SK-N-SH treated with all-trans-retinoic acid at 6 μM for 48 hours (cell line): ENCODE measurements at regions not wholly inside any gene's neighbourhood (a gene's known extent, or its start where the extent isn't known, plus 50 kb on each side); places are given as distances from the start of the nearest gene placed in this dataset.

Experiments
- ATAC-seq: fragments of 200-7000 bp; cut with Tn5 transposase; 3 replicates; pipeline ENCODE4 v1.9.1; 2020; ENCODE audit warnings: mild to moderate bottlenecking, moderate library complexity
- ARNTL ChIP-seq: fragments of 450-650 bp; formaldehyde crosslinking; IDR thresholded peaks from 2 replicates; pipeline ENCODE4 v1.5.0; 2020; ENCODE audit warnings: low read depth, mild to moderate bottlenecking, moderate library complexity, borderline replicate concordance
- BACH2 ChIP-seq: fragments of 250-450 bp; sonication (Bioruptor Pico); IDR thresholded peaks from 2 replicates; pipeline ENCODE4 v1.9.0; 2021; ENCODE audit warnings: mild to moderate bottlenecking, borderline replicate concordance
- CREB5 ChIP-seq: fragments of 250-450 bp; sonication (Bioruptor Pico); IDR thresholded peaks from 2 replicates; pipeline ENCODE4 v1.5.1; 2020; ENCODE audit warnings: low read depth, mild to moderate bottlenecking, moderate library complexity
- CSDC2 ChIP-seq: fragments of 250-450 bp; sonication (Bioruptor Pico); IDR thresholded peaks from 2 replicates; pipeline ENCODE4 v1.5.0; 2020; ENCODE audit warnings: mild to moderate bottlenecking, moderate library complexity
- ESRRG ChIP-seq: fragments of 250-450 bp; sonication (Bioruptor Pico); IDR thresholded peaks from 2 replicates; pipeline ENCODE4 v1.6.1; 2021; ENCODE audit warnings: mild to moderate bottlenecking
- GLIS3 ChIP-seq: fragments of 250-450 bp; sonication (Bioruptor Pico); IDR thresholded peaks from 2 replicates; pipeline ENCODE4 v1.5.0; 2020; ENCODE audit warnings: mild to moderate bottlenecking, moderate library complexity
- ISL1 ChIP-seq: fragments of 250-450 bp; sonication (Bioruptor Pico); IDR thresholded peaks from 2 replicates; pipeline ENCODE4 v2.1.2; 2022; ENCODE audit warnings: mild to moderate bottlenecking, moderate library complexity
- OSR1 ChIP-seq: fragments of 250-450 bp; sonication (Bioruptor Pico); IDR thresholded peaks from 2 replicates; pipeline ENCODE4 v1.8.0; 2022; ENCODE audit warnings: moderate library complexity, mild to moderate bottlenecking, inconsistent platforms
- PATZ1 ChIP-seq: fragments of 250-450 bp; sonication (Bioruptor Pico); IDR thresholded peaks from 2 replicates; pipeline ENCODE4 v1.8.0; 2020; ENCODE audit warnings: mild to moderate bottlenecking, moderate library complexity, borderline replicate concordance
- POU6F1 ChIP-seq: fragments of 250-450 bp; sonication (Bioruptor Pico); IDR thresholded peaks from 2 replicates; pipeline ENCODE4 v1.8.0; 2021; ENCODE audit warnings: low read depth, mild to moderate bottlenecking, moderate library complexity, borderline replicate concordance
- PPARA ChIP-seq: fragments of 250-450 bp; sonication (Bioruptor Pico); IDR thresholded peaks from 2 replicates; pipeline ENCODE4 v1.5.0; 2020; ENCODE audit warnings: mild to moderate bottlenecking, borderline replicate concordance
- RARB ChIP-seq: fragments of 250-450 bp; sonication (Bioruptor Pico); IDR thresholded peaks from 2 replicates; pipeline ENCODE4 v1.8.0; 2021; ENCODE audit warnings: mild to moderate bottlenecking, moderate library complexity
- SNAI2 ChIP-seq: fragments of 250-450 bp; sonication (Bioruptor Pico); IDR thresholded peaks from 2 replicates; pipeline ENCODE4 v1.5.0; 2020; ENCODE audit warnings: mild to moderate bottlenecking, moderate library complexity
- TCF4 ChIP-seq: fragments of 250-450 bp; sonication (Bioruptor Pico); IDR thresholded peaks from 2 replicates; pipeline ENCODE4 v1.8.0; 2021; ENCODE audit warnings: mild to moderate bottlenecking, moderate library complexity, borderline replicate concordance
- TOX ChIP-seq: fragments of 250-450 bp; sonication (Bioruptor Pico); IDR thresholded peaks from 2 replicates; pipeline ENCODE4 v1.8.0; 2021; ENCODE audit warnings: mild to moderate bottlenecking, moderate library complexity, borderline replicate concordance
- TSHZ2 ChIP-seq: fragments of 250-450 bp; sonication (Bioruptor Pico); IDR thresholded peaks from 2 replicates; pipeline ENCODE4 v1.5.0; 2020; ENCODE audit warnings: mild to moderate bottlenecking, moderate library complexity
- ZC3H10 ChIP-seq: fragments of 250-450 bp; sonication (Bioruptor Pico); IDR thresholded peaks from 2 replicates; pipeline ENCODE4 v1.5.1; 2021; ENCODE audit warnings: mild to moderate bottlenecking, moderate library complexity
- ZFP3 ChIP-seq: fragments of 250-450 bp; sonication (Bioruptor Pico); IDR thresholded peaks from 2 replicates; pipeline ENCODE4 v1.5.0; 2020; ENCODE audit warnings: mild to moderate bottlenecking, moderate library complexity
- ZFP30 ChIP-seq: fragments of 450-650 bp; formaldehyde crosslinking; IDR thresholded peaks from 2 replicates; pipeline ENCODE4 v1.5.0; 2022; ENCODE audit warnings: mild to moderate bottlenecking, moderate library complexity
- ZNF565 ChIP-seq: fragments of 450-650 bp; formaldehyde crosslinking; conservative IDR thresholded peaks from 2 replicates; pipeline ENCODE4 v1.5.0; 2020; ENCODE audit warnings: low read depth, mild to moderate bottlenecking, moderate library complexity
- ZNF70 ChIP-seq: fragments of 450-650 bp; formaldehyde crosslinking; IDR thresholded peaks from 2 replicates; pipeline ENCODE4 v1.5.0; 2020; ENCODE audit warnings: mild to moderate bottlenecking, moderate library complexity
- ZNF8 ChIP-seq: fragments of 450-650 bp; formaldehyde crosslinking; IDR thresholded peaks from 2 replicates; pipeline ENCODE4 v1.5.0; 2020; ENCODE audit warnings: mild to moderate bottlenecking, moderate library complexity
- TF ChIP-seq, protein P1 (sequence below): fragments of 250-450 bp; sonication (Bioruptor Pico); IDR thresholded peaks from 2 replicates; pipeline ENCODE4 v1.5.1; 2021; ENCODE audit warnings: mild to moderate bottlenecking, moderate library complexity

DNA sequence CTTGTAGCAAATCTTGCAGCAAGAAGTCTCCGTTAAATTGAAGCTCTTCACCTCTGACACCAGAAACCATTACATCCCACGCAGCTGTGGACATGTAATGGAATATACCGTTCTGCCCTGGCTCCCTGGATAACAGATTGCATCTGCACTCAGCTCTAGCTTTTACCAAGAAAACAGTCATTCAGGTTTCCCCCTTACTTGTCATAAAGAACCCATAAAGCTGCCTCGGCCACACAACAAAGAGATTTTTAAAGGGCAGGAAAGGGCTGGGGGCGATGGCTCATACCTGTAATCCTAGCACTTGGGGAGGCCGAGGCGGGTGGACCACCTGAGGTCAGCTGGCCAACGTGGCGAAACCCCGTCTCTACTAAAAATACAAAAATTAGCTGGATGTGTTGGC, 127.6 kb upstream of the RFC3 start:
- TF ChIP-seq ZC3H10 (CRISPR knock-in tag), result no peak
- no peak for TF ChIP-seq BACH2
- TF ChIP-seq CREB5, result no peak
- no peak for TF ChIP-seq TOX (CRISPR knock-in tag)
- no peak for TF ChIP-seq RARB
- TF ChIP-seq, protein P1, sequence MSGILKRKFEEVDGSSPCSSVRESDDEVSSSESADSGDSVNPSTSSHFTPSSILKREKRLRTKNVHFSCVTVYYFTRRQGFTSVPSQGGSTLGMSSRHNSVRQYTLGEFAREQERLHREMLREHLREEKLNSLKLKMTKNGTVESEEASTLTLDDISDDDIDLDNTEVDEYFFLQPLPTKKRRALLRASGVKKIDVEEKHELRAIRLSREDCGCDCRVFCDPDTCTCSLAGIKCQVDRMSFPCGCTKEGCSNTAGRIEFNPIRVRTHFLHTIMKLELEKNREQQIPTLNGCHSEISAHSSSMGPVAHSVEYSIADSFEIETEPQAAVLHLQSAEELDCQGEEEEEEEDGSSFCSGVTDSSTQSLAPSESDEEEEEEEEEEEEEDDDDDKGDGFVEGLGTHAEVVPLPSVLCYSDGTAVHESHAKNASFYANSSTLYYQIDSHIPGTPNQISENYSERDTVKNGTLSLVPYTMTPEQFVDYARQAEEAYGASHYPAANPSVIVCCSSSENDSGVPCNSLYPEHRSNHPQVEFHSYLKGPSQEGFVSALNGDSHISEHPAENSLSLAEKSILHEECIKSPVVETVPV (CRISPR knock-in tag), result no peak
- no peak for TF ChIP-seq ISL1 (CRISPR knock-in tag)
- no peak for TF ChIP-seq CSDC2 (CRISPR knock-in tag)
- no peak for TF ChIP-seq OSR1
- TF ChIP-seq PPARA (CRISPR knock-in tag), result no peak
- TF ChIP-seq ZFP3 (CRISPR knock-in tag), result no peak
- TF ChIP-seq ZNF8 (CRISPR knock-in tag), result no peak
- no peak for TF ChIP-seq POU6F1 (CRISPR knock-in tag)
- ATAC-seq, result no peak

GRCh38 chr13:33691980-33692379, 126.0 kb upstream of the RFC3 start:
- TF ChIP-seq RARB (no peak), TCF4 (no peak)
- no peak for ATAC-seq

GRCh38 chr13:33692531-33692930, 125.4 kb upstream of the RFC3 start:
- ATAC-seq, result no peak
- TF ChIP-seq ZNF8 (CRISPR knock-in tag) (no peak), ZFP3 (CRISPR knock-in tag) (no peak), SNAI2 (CRISPR knock-in tag) (no peak), GLIS3 (CRISPR knock-in tag) (no peak), ZNF70 (no peak), ESRRG (CRISPR knock-in tag) (no peak), ZNF565 (CRISPR knock-in tag) (no peak), CREB5 (no peak), PATZ1 (no peak), TOX (CRISPR knock-in tag) (no peak), TCF4 (no peak), RARB (no peak), ARNTL (CRISPR knock-in tag) (no peak), BACH2 (no peak), ZFP30 (no peak)
- TF ChIP-seq, all 23 proteins: peak for 0

GRCh38 chr13:33694546-33694945, 123.4 kb upstream of the RFC3 start:
- no peak for ATAC-seq
- TF ChIP-seq, protein P1 (CRISPR knock-in tag), result no peak
- no peak for TF ChIP-seq OSR1
- TF ChIP-seq CSDC2 (CRISPR knock-in tag), result no peak
- no peak for TF ChIP-seq ZNF565 (CRISPR knock-in tag)
- no peak for TF ChIP-seq ARNTL (CRISPR knock-in tag)
- TF ChIP-seq TSHZ2 (CRISPR knock-in tag), result no peak
- no peak for TF ChIP-seq ZNF70
- no peak for TF ChIP-seq POU6F1 (CRISPR knock-in tag)
